AG10803 (cell line): ENCODE measurements at regions not wholly inside any gene's neighbourhood (a gene's known extent, or its start where the extent isn't known, plus 50 kb on each side); places are given as distances from the start of the nearest gene placed in this dataset.

Source experiments
- DNase-seq: peaks from one replicate; pipeline ENCODE4 v3.0.0; 2010; ENCODE audit warnings: low read depth
- H3K4me3 ChIP-seq: 2 replicates; pipeline ENCODE4 v1.5.1; 2011; ENCODE audit warnings: mild to moderate bottlenecking, low read length, control low read depth
- CTCF ChIP-seq: conservative IDR thresholded peaks from 2 replicates; pipeline ENCODE4 v1.5.1; 2011; ENCODE audit warnings: mild to moderate bottlenecking, low read length, control low read depth, inconsistent platforms

GRCh38 chr2:16161085-16161565 lies 220.8 kb downstream of the MYCN start:
- no peak for TF ChIP-seq CTCF
- DNase-seq, result no peak
- no peak overlapping the region for H3K4me3 ChIP-seq

GRCh38 chr2:16160281-16161084 lies 220.1 kb downstream of the MYCN start:
- DNase-seq, result no peak
- H3K4me3 ChIP-seq, result no peak overlapping the region
- TF ChIP-seq CTCF, result no peak

GRCh38 chr2:16156411-16156810 lies 216.1 kb downstream of the MYCN start:
- TF ChIP-seq CTCF, result no peak
- DNase-seq, result no peak
- H3K4me3 ChIP-seq, result no peak overlapping the region

- DNase-seq, result no peak
- TF ChIP-seq CTCF, result no peak
- no peak overlapping the region for H3K4me3 ChIP-seq
Observed at GRCh38 chr2:16155766-16156165, 215.4 kb downstream of the MYCN start.

GRCh38 chr2:16155366-16155765 lies 215.0 kb downstream of the MYCN start:
- no peak for DNase-seq
- no peak for TF ChIP-seq CTCF
- no peak overlapping the region for H3K4me3 ChIP-seq

- no peak for DNase-seq
- no peak for TF ChIP-seq CTCF
Observed at GRCh38 chr2:16154501-16155280, 214.3 kb downstream of the MYCN start.

More at GRCh38 chr2:16154501-16155280, 214.3 kb downstream of the MYCN start:
- H3K4me3 ChIP-seq, result no peak overlapping the region
